GM13976 (cell line): ENCODE measurements at regions not wholly inside any gene's neighbourhood (a gene's known extent, or its start where the extent isn't known, plus 50 kb on each side); places are given as distances from the start of the nearest gene placed in this dataset.
A peak's percentile ranks its signal among the peaks of the same experiment; 100 is the strongest.

Source experiments
- DNase-seq: peaks from one replicate; pipeline ENCODE4 v3.0.0; 2012; ENCODE audit warnings: low spot score
- in situ Hi-C: fragments of 300-500 bp; cut with MboI; formaldehyde crosslinking; loops from one replicate; pipeline ENCODE4 v1.12.0; 2022; ENCODE audit warnings: low sequenced_read_pairs, mixed read lengths, inconsistent platforms; ENCODE audit not compliant: unreplicated experiment
- TF ChIP-seq, protein P1 (sequence below): IDR thresholded peaks from 2 replicates; pipeline ENCODE4 v1.5.1; 2012; ENCODE audit warnings: borderline replicate concordance, mild to moderate bottlenecking; ENCODE audit not compliant: insufficient read depth; ENCODE audit errors: extremely low read depth, missing control alignments, control extremely low read depth

GRCh38 chr15:31271224-31271635 lies 55.4 kb upstream of the KLF13 start:
- in situ Hi-C loops: no loop called here
- TF ChIP-seq, protein P1, sequence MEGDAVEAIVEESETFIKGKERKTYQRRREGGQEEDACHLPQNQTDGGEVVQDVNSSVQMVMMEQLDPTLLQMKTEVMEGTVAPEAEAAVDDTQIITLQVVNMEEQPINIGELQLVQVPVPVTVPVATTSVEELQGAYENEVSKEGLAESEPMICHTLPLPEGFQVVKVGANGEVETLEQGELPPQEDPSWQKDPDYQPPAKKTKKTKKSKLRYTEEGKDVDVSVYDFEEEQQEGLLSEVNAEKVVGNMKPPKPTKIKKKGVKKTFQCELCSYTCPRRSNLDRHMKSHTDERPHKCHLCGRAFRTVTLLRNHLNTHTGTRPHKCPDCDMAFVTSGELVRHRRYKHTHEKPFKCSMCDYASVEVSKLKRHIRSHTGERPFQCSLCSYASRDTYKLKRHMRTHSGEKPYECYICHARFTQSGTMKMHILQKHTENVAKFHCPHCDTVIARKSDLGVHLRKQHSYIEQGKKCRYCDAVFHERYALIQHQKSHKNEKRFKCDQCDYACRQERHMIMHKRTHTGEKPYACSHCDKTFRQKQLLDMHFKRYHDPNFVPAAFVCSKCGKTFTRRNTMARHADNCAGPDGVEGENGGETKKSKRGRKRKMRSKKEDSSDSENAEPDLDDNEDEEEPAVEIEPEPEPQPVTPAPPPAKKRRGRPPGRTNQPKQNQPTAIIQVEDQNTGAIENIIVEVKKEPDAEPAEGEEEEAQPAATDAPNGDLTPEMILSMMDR: no peak
- DNase-seq: no peak

DNA sequence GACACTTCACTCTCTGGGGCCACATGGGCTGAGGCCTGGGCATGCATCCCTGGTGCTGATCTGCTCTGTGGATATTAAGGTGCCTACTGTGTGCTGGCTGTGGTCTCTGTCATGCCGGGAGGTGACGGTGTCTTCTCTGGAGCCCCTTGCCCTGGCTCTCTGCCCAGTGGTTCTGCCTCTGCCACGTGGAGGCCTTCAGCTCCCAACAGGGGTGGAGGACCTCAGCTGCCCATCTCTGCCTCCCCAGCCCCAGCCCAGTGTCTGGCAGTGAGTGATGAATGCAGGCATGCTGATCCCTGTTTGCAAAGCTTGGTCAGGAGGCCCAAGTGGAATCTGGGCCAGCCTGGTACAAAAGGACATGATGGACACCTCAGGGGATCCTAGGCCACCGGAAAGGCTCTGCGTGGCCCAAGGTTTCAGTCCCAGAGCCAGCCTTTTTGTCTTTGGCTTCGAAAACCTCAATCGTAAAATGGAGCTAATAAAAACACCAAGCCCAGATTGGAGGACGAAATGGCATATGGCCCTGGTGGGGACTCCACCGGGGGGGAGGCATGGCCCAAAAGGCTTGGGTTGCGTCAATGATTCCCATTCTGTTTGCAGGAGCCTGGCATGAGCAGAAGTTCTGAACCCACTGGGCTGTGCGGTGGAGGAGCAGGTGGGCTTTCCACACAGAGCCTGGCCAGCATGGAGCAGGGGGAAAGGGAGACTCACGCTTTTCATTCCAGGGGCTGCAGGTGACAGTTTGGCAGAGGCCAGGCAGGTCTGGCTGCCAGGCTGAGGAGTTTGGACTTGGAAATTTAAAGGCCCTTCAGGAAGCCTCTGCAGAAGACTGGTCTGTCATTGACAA lies 54.7 kb upstream of the KLF13 start:
- DNase-seq: no peak
- in situ Hi-C loops: no loop called here
- TF ChIP-seq, protein P1: no peak

DNA sequence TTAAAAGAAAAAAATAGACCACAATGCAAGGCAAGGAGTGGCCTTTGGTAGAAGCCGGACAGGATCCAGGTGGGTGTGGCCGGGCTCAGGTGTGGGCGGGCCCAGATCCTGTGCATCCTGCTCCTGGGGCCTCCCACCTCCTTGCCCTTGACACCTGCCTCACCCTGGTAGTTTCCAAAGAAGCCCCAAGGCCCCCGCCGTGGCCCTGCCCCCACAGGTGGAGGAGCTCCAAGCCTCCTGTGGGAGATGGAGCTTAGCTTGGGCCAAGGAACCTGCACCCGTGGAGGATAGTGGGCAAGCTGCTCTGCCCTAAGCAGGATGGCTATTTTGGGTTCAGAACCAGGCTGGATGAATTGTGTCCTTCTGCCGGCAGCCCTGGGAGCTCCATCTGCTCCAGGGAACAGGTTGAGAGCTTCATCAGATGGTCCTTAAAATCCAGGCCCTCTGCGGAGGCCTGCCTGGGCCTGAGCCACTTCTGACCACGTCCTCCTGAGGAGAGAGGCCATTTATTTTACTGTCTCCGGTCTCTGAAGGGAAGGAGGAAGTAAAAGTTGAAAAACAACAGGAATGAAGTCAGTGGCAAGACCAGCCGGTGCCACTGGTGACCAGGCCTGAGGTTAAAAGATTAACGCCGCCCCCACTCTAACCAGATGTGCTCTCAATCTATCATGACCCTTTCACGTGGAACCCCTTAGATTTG lies 53.9 kb upstream of the KLF13 start:
- in situ Hi-C loops: no loop called here
- TF ChIP-seq, protein P1: no peak
- DNase-seq: peak; percentile 27

GRCh38 chr15:31273258-31273941 lies 53.2 kb upstream of the KLF13 start:
- TF ChIP-seq, protein P1: no peak
- DNase-seq: peak; percentile 24
- in situ Hi-C loops: no loop called here

- TF ChIP-seq, protein P1: no peak
- in situ Hi-C loops: no loop called here
- DNase-seq: peak; percentile 23
Observed at GRCh38 chr15:31274496-31275330, 51.9 kb upstream of the KLF13 start.
